ENCODE measurements at regions not wholly inside any gene's neighbourhood (a gene's known extent, or its start where the extent isn't known, plus 50 kb on each side); places are given as distances from the start of the nearest gene placed in this dataset.
A peak's percentile ranks its signal among the peaks of the same experiment; 100 is the strongest.

DNA sequence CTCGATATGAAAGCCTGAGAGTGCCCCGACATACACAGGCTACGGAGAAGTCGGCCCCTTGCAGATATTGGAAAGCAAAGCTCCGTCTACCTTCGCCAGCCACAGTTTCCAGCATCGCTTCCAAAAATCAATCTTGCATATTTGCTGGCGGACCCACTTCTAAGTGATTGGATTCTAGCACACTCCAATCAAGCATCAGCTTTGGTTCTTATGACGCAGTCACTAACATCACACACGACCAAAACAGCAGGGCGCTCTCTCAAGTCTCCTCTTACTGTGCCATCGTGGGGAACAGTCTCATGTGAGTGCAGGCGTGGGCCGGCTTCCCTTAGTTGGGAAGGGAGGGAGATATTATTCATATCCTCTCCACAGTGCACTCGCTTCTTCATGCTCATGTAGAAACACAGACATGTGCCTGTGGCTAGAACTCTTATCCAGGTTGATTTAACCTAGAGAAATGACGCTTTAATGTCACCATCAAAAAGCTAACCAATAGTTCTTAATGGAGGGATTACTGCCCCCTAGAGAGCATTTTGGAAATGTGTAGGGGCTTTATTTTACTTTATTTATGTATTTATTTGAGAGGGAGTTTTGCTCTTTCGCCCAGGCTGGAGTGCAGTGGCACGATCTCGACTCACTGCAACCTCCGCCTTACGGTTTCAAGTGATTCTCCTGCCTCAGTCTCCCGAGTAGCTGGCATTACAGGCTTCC is 229.8 kb downstream of the SOD2 start:
- Histone ChIP-seq H3K9ac (ENCODE audit: extremely low read depth, insufficient read length, low read length) (no peak overlapping the region), H2BK120ac (ENCODE audit: low read depth, low read length, poor library complexity, severe bottlenecking) (no peak overlapping the region), H2BK5ac (ENCODE audit: insufficient read length, low read length) (no peak overlapping the region), H4K20me1 (ENCODE audit: control insufficient read depth, insufficient read depth, insufficient read length) (no peaks in the 10 kb centered on the region), H2BK15ac (ENCODE audit: low read depth, low read length) (no peak overlapping the region), H3K4ac (ENCODE audit: low read depth, low read length) (no peak overlapping the region), H3K9me3 (ENCODE audit: control insufficient read depth, low read depth, low read length) (no peaks in the 10 kb centered on the region), H3K18ac (ENCODE audit: insufficient read length, low read depth, low read length) (no peak overlapping the region), H3K14ac (ENCODE audit: insufficient read depth, low read length) (no peak overlapping the region), H3K23ac (ENCODE audit: insufficient read length, low read depth, low read length) (no peak overlapping the region), H2BK12ac (ENCODE audit: insufficient read length, low read depth, low read length) (no peak overlapping the region), H2AK5ac (ENCODE audit: insufficient read length, low read length) (no peak overlapping the region), H3K79me2 (ENCODE audit: insufficient read depth, low read length) (no peaks in the 10 kb centered on the region), H2BK20ac (ENCODE audit: low read depth, low read length, poor library complexity, severe bottlenecking) (no peak overlapping the region), H3T11ph (ENCODE audit: low read length) (no peak overlapping the region), H3K4me2 (ENCODE audit: insufficient read depth, insufficient read length, low read length) (no peak overlapping the region), H4K91ac (ENCODE audit: insufficient read length, low read depth, low read length) (no peak overlapping the region), H3K56ac (ENCODE audit: insufficient read length, low read depth, low read length) (no peak overlapping the region), H4K8ac (replicated peaks; ENCODE audit: insufficient read length, low read depth, low read length) (no peak overlapping the region), H3K79me1 (ENCODE audit: insufficient read depth, low read depth, low read length, poor library complexity, severe bottlenecking) (no peaks in the 10 kb centered on the region), H3K23me2 (ENCODE audit: insufficient read length, low read depth, low read length, poor library complexity, severe bottlenecking) (no peaks in the 10 kb centered on the region), H3K27me3 (ENCODE audit: insufficient read depth, low read length) (no peaks in the 10 kb centered on the region), H2AFZ (ENCODE audit: low read length) (no peak overlapping the region), H4K5ac (ENCODE audit: insufficient read length, low read depth, low read length) (no peak overlapping the region), H3K4me1 (ENCODE audit: insufficient read depth, low read length) (no peaks in the 10 kb centered on the region), H3K27ac (ENCODE audit: insufficient read length, low read depth, low read length) (no peak overlapping the region)
- no peaks in the 10 kb centered on the region for H3K4me1 Mint-ChIP-seq
- no peaks in the 10 kb centered on the region for H3K36me3 Mint-ChIP-seq (ENCODE audit: insufficient read depth in 1 of 3, low read depth in 3 of 3)
- DNase-seq, result no peak
- no peak overlapping the region for H3K27ac Mint-ChIP-seq
- H3K9me3 Mint-ChIP-seq, result peaks cover 0 to 7% of the 10 kb centered on the region in 2 experiments; a peak in 2 of 5 replicates
- TF ChIP-seq, protein P1, sequence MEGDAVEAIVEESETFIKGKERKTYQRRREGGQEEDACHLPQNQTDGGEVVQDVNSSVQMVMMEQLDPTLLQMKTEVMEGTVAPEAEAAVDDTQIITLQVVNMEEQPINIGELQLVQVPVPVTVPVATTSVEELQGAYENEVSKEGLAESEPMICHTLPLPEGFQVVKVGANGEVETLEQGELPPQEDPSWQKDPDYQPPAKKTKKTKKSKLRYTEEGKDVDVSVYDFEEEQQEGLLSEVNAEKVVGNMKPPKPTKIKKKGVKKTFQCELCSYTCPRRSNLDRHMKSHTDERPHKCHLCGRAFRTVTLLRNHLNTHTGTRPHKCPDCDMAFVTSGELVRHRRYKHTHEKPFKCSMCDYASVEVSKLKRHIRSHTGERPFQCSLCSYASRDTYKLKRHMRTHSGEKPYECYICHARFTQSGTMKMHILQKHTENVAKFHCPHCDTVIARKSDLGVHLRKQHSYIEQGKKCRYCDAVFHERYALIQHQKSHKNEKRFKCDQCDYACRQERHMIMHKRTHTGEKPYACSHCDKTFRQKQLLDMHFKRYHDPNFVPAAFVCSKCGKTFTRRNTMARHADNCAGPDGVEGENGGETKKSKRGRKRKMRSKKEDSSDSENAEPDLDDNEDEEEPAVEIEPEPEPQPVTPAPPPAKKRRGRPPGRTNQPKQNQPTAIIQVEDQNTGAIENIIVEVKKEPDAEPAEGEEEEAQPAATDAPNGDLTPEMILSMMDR (conservative IDR thresholded peaks at IDR 0.05), result peak; percentile 75
- no peak overlapping the region for H3K4me3 Mint-ChIP-seq
- peaks cover 2% of the 10 kb centered on the region for H3K27me3 Mint-ChIP-seq (ENCODE audit: low read depth)
- WGBS (ENCODE audit: extremely low coverage, insufficient read length, low lambda C conversion rate), result no CpG with 5 or more reads among the region's 22 CpGs

Data from H9 (cell line).